ENCODE measurements at regions not wholly inside any gene's neighbourhood (a gene's known extent, or its start where the extent isn't known, plus 50 kb on each side); places are given as distances from the start of the nearest gene placed in this dataset.

DNA sequence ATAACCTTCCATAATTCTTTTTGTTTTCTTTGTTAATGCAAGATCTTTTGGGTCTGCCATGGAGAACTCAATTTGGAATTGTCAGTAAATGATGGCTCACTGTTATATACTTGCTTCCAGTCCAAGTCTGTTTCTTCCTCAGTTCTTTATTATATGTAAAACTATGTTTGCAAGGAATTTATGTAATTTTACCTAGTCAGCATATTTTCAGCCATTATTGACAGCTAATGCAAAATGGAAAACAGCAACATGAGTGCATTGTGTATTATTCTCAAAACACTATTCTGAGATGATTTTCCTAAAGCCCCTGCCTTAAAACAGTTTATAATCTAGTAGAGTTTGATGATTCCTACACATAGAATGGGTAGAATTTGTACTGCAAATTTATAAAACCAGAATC, 167.5 kb downstream of the TANC2 start:
- no peak overlapping the region for H3K27ac ChIP-seq
- H3K36me3 ChIP-seq, result no peaks in the 10 kb centered on the region
- H3K4me3 ChIP-seq, result no peak overlapping the region
- DNase-seq (ENCODE audit: low read depth in 1 of 2, low spot score in 1 of 2), result no peak
- H3K9me3 ChIP-seq (ENCODE audit: low read depth), result no peaks in the 10 kb centered on the region
- H3K4me1 ChIP-seq (ENCODE audit: low read depth), result peaks cover 11% of the 10 kb centered on the region
- TF ChIP-seq, protein P1, sequence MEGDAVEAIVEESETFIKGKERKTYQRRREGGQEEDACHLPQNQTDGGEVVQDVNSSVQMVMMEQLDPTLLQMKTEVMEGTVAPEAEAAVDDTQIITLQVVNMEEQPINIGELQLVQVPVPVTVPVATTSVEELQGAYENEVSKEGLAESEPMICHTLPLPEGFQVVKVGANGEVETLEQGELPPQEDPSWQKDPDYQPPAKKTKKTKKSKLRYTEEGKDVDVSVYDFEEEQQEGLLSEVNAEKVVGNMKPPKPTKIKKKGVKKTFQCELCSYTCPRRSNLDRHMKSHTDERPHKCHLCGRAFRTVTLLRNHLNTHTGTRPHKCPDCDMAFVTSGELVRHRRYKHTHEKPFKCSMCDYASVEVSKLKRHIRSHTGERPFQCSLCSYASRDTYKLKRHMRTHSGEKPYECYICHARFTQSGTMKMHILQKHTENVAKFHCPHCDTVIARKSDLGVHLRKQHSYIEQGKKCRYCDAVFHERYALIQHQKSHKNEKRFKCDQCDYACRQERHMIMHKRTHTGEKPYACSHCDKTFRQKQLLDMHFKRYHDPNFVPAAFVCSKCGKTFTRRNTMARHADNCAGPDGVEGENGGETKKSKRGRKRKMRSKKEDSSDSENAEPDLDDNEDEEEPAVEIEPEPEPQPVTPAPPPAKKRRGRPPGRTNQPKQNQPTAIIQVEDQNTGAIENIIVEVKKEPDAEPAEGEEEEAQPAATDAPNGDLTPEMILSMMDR (IDR thresholded peaks at IDR 0.05; ENCODE audit: low read depth, low read length), result no peak
- H3K27me3 ChIP-seq, result no peaks in the 10 kb centered on the region

DNA sequence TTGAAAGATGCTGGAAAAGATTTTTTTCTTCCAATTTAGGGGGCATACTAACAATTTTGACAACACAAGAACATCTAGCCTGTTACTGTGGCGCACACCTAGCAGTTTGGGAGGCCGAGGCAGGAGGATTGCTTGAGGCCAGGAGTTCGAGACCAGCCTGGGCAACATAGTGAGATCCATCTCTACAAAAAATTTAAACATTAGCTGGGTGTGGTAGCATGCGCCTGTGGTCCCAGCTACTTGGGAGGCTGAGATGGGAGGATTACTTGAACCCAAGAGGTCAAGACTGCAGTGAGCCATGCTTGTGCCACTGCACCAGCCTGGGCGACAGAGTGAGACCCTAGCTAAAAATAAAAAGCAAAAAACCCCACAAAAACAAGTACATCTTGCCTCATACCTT, 168.8 kb downstream of the TANC2 start:
- Histone ChIP-seq H3K4me3 (no peak overlapping the region), H3K27ac (no peak overlapping the region)
- TF ChIP-seq, protein P1 (IDR thresholded peaks at IDR 0.05; ENCODE audit: low read depth, low read length), result no peak

DNA sequence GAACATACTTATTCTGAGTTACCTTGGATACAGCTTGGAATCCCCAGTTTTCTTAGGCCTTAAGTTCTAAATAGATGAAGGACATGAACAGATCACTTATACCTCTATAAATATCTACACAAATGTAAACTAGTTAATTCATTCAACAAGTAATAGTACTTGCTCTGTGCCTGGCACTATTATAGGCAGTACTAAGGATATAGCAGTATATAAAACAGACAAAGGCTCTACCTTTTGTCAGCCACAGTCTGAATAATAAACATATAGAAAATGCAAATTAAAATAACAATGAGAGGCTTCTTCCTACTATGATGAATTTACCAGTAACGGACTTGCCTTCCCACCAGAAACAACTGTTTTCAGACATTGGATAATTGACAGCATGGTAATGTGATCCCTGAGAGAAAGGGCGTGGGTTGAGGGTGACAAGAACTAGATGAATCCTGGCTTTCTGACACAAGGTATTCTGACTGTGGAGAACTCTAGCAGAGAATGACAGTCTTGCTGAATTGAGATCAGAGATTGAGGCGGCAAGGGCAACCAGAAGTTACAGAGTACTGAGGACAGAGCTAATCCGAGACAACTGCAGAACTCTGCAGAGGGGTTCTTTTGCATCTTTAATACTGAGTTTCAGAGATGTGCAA, 170.5 kb downstream of the TANC2 start:
- no peak overlapping the region for H3K4me3 ChIP-seq
- peak in 1 of 2 donors; percentile 10 for DNase-seq (ENCODE audit: low read depth in 1 of 2, low spot score in 1 of 2)
- TF ChIP-seq, protein P1 (IDR thresholded peaks at IDR 0.05; ENCODE audit: low read depth, low read length), result no peak
- no peaks in the 10 kb centered on the region for H3K9me3 ChIP-seq (ENCODE audit: low read depth)
- peaks cover 11% of the 10 kb centered on the region for H3K4me1 ChIP-seq (ENCODE audit: low read depth)
- peak overlapping the region; percentile 31 for H3K27ac ChIP-seq
- H3K36me3 ChIP-seq, result no peaks in the 10 kb centered on the region
- H3K27me3 ChIP-seq, result no peaks in the 10 kb centered on the region

More for the DNA sequence above, 168.8 kb downstream of the TANC2 start:
- Histone ChIP-seq H3K36me3 (no peaks in the 10 kb centered on the region), H3K9me3 (ENCODE audit: low read depth) (no peaks in the 10 kb centered on the region), H3K27me3 (no peaks in the 10 kb centered on the region), H3K4me1 (ENCODE audit: low read depth) (peaks cover 11% of the 10 kb centered on the region)
- DNase-seq (ENCODE audit: low read depth in 1 of 2, low spot score in 1 of 2), result no peak

DNA sequence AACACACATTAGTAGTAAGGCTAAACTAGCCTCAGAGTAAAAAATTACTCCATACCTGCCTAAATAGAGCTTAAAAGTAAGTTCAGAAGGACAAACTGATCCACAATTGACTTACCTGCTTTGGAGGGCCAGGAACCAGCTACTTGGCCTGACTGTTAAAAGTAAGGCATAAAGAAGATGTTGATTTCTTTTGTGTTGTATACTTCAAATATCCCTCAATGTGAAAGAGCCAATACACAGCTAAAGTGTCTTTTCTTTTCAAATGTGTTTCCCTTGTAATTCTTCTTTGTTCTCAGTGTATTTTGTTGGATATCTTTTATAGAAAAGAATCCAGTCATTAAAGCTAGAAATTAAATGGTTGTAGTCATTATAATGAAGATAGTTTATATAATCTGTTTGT, 171.1 kb downstream of the TANC2 start:
- no peak overlapping the region for H3K4me3 ChIP-seq
- TF ChIP-seq, protein P1 (IDR thresholded peaks at IDR 0.05; ENCODE audit: low read depth, low read length), result no peak
- no peaks in the 10 kb centered on the region for H3K27me3 ChIP-seq
- no peak for DNase-seq (ENCODE audit: low read depth in 1 of 2, low spot score in 1 of 2)
- peaks cover 11% of the 10 kb centered on the region for H3K4me1 ChIP-seq (ENCODE audit: low read depth)
- H3K36me3 ChIP-seq, result no peaks in the 10 kb centered on the region
- H3K27ac ChIP-seq, result peak overlapping the region; percentile 31
- no peaks in the 10 kb centered on the region for H3K9me3 ChIP-seq (ENCODE audit: low read depth)

DNA sequence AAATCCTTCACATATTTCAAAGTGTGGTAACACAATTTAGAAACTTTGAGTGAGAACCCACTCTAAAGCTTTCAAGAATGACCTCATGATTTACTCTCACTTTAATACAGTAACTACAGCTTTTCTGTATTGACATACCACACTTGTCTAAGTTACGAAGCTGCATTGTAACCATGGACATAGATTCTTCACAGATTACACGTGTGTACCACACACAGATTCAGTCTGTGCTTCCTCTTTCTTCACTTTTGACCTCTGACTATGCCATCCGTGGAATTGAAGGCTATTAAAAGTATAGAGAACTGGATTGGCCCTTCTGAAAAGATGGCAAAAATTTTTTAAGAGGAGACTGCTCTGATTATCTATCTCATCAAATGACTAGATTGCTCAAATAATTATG, 172.7 kb downstream of the TANC2 start:
- Histone ChIP-seq H3K27me3 (no peaks in the 10 kb centered on the region), H3K9me3 (ENCODE audit: low read depth) (no peaks in the 10 kb centered on the region), H3K27ac (peak overlapping the region; percentile 22), H3K4me1 (ENCODE audit: low read depth) (peaks cover 11% of the 10 kb centered on the region), H3K36me3 (no peaks in the 10 kb centered on the region), H3K4me3 (no peak overlapping the region)
- TF ChIP-seq, protein P1 (IDR thresholded peaks at IDR 0.05; ENCODE audit: low read depth, low read length), result no peak
- no peak for DNase-seq (ENCODE audit: low read depth in 1 of 2, low spot score in 1 of 2)
